Osteocyte (in vitro differentiated cells): ENCODE measurements at regions not wholly inside any gene's neighbourhood (a gene's known extent, or its start where the extent isn't known, plus 50 kb on each side); places are given as distances from the start of the nearest gene placed in this dataset.

Experiments used
- DNase-seq: peaks from one replicate; pipeline ENCODE4 v3.0.0; 2021; ENCODE audit warnings: mixed read lengths; ENCODE audit not compliant: unreplicated experiment; ENCODE audit errors: extremely low spot score
- H3K27ac Mint-ChIP-seq: one replicate; pipeline ENCODE4 v1.8.0; 2021; ENCODE audit warnings: mild to moderate bottlenecking, mixed read lengths; ENCODE audit not compliant: unreplicated experiment
- H3K27me3 Mint-ChIP-seq: one replicate; pipeline ENCODE4 v1.8.0; 2021; ENCODE audit warnings: mixed read lengths; ENCODE audit not compliant: unreplicated experiment
- H3K36me3 Mint-ChIP-seq: one replicate; pipeline ENCODE4 v1.8.0; 2021; ENCODE audit warnings: mixed read lengths; ENCODE audit not compliant: unreplicated experiment
- H3K4me1 Mint-ChIP-seq: one replicate; pipeline ENCODE4 v1.8.0; 2021; ENCODE audit warnings: mixed read lengths; ENCODE audit not compliant: unreplicated experiment
- H3K4me3 Mint-ChIP-seq: one replicate; pipeline ENCODE4 v1.8.0; 2021; ENCODE audit warnings: mild to moderate bottlenecking, moderate library complexity, mixed read lengths; ENCODE audit not compliant: unreplicated experiment
- H3K9me3 Mint-ChIP-seq: one replicate; pipeline ENCODE4 v1.8.0; 2021; ENCODE audit warnings: mixed read lengths; ENCODE audit not compliant: unreplicated experiment
- TF ChIP-seq, protein P1 (sequence below): fragments of 200-600 bp; sonication (generic); IDR thresholded peaks from 2 replicates; pipeline ENCODE4 v1.5.0; 2021; ENCODE audit warnings: antibody characterized with exemption, mild to moderate bottlenecking, moderate library complexity

DNA sequence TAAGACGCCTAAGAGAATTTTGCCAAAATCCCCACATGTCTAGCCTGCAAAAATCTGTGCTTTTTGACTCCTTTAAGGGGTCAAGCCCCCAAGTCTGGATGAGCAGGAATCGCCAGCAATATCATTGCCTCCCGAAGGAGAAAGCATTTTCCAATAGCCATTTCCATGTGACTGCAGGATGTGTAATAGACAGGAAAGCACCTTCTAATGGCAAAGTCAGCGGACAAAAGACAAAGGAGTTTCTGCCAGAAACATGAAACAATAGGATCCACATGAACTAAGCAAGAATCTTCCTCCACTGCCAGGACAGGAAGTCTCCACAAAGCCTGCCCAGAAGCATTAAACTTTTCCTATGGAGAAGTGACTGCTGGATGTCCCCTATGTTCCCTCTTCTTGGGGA, 177.1 kb upstream of the PCSK5 start:
- Mint-ChIP-seq H3K9me3 (no peaks in the 10 kb centered on the region), H3K4me3 (no peak overlapping the region), H3K27ac (no peak overlapping the region), H3K4me1 (peaks cover 7% of the 10 kb centered on the region), H3K36me3 (no peaks in the 10 kb centered on the region), H3K27me3 (peaks cover 12% of the 10 kb centered on the region)
- DNase-seq: no peak
- TF ChIP-seq, protein P1, sequence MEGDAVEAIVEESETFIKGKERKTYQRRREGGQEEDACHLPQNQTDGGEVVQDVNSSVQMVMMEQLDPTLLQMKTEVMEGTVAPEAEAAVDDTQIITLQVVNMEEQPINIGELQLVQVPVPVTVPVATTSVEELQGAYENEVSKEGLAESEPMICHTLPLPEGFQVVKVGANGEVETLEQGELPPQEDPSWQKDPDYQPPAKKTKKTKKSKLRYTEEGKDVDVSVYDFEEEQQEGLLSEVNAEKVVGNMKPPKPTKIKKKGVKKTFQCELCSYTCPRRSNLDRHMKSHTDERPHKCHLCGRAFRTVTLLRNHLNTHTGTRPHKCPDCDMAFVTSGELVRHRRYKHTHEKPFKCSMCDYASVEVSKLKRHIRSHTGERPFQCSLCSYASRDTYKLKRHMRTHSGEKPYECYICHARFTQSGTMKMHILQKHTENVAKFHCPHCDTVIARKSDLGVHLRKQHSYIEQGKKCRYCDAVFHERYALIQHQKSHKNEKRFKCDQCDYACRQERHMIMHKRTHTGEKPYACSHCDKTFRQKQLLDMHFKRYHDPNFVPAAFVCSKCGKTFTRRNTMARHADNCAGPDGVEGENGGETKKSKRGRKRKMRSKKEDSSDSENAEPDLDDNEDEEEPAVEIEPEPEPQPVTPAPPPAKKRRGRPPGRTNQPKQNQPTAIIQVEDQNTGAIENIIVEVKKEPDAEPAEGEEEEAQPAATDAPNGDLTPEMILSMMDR: no peak

GRCh38 chr9:75715360-75715759, 175.1 kb upstream of the PCSK5 start:
- Mint-ChIP-seq H3K27me3 (peaks cover 4% of the 10 kb centered on the region), H3K9me3 (peaks cover 5% of the 10 kb centered on the region), H3K36me3 (no peaks in the 10 kb centered on the region), H3K4me3 (no peak overlapping the region), H3K4me1 (peaks cover 7% of the 10 kb centered on the region), H3K27ac (no peak overlapping the region)
- TF ChIP-seq, protein P1: no peak
- DNase-seq: no peak

DNA sequence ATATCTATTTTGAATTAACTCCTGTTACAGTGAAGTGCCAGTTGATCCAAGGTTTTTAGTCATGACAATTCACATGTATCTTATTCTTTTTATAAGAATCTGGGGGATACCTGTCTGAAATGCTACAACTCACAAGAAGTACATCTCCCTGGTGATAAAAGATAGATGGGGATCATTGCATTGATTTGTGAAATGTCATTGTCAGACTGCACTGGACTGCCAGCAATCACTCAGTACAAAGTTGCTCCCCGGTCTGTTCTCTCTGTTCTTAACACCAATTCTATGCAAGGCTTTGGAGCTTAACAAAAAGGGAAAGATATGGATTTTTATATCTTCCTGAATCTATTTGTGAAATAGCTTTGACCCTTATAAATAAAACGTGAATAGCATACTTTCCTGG, 171.8 kb upstream of the PCSK5 start:
- TF ChIP-seq, protein P1: no peak
- Mint-ChIP-seq H3K4me1 (peaks cover 7% of the 10 kb centered on the region), H3K36me3 (no peaks in the 10 kb centered on the region), H3K27ac (no peak overlapping the region), H3K27me3 (peaks cover 4% of the 10 kb centered on the region), H3K9me3 (peaks cover 8% of the 10 kb centered on the region), H3K4me3 (no peak overlapping the region)
- DNase-seq: no peak

- H3K9me3 Mint-ChIP-seq: no peaks in the 10 kb centered on the region
Measured at GRCh38 chr9:75728391-75728790, 162.1 kb upstream of the PCSK5 start.

GRCh38 chr9:75734802-75735201, 155.7 kb upstream of the PCSK5 start:
- Mint-ChIP-seq H3K4me3 (no peak overlapping the region), H3K27me3 (peaks cover 32% of the 10 kb centered on the region), H3K4me1 (no peaks in the 10 kb centered on the region), H3K36me3 (no peaks in the 10 kb centered on the region), H3K27ac (no peak overlapping the region), H3K9me3 (no peaks in the 10 kb centered on the region)
- TF ChIP-seq, protein P1: no peak
- DNase-seq: no peak

More at GRCh38 chr9:75728391-75728790, 162.1 kb upstream of the PCSK5 start:
- Mint-ChIP-seq H3K36me3 (no peaks in the 10 kb centered on the region), H3K27me3 (peaks cover 29% of the 10 kb centered on the region), H3K4me1 (peaks cover 2% of the 10 kb centered on the region), H3K4me3 (no peak overlapping the region), H3K27ac (no peak overlapping the region)
- TF ChIP-seq, protein P1: no peak
- DNase-seq: no peak
